WI38 (cell line): ENCODE measurements at regions not wholly inside any gene's neighbourhood (a gene's known extent, or its start where the extent isn't known, plus 50 kb on each side); places are given as distances from the start of the nearest gene placed in this dataset.

Source experiments
- H3K4me3 ChIP-seq: 2 replicates; pipeline ENCODE4 v1.5.1; 2011; ENCODE audit warnings: low read depth, mild to moderate bottlenecking, control low read depth, low read length
- CTCF ChIP-seq: IDR thresholded peaks from 2 replicates; pipeline ENCODE4 v1.5.1; 2012; ENCODE audit warnings: low read depth, mild to moderate bottlenecking, control low read depth, low read length

GRCh38 chr10:28075424-28075823 is 76.5 kb upstream of the ODAD2 start:
- no peak overlapping the region for H3K4me3 ChIP-seq
- no peak for TF ChIP-seq CTCF

- no peak overlapping the region for H3K4me3 ChIP-seq
- no peak for TF ChIP-seq CTCF
These were observed 73.7 kb upstream of the ODAD2 start for GRCh38 chr10:28072573-28072972.

GRCh38 chr10:28060031-28060607 is 61.2 kb upstream of the ODAD2 start:
- TF ChIP-seq CTCF = no peak
- no peak overlapping the region for H3K4me3 ChIP-seq

- H3K4me3 ChIP-seq = no peak overlapping the region
- TF ChIP-seq CTCF = no peak
These were observed 59.9 kb upstream of the ODAD2 start for GRCh38 chr10:28058746-28059145.

- TF ChIP-seq CTCF = no peak
- H3K4me3 ChIP-seq = no peak overlapping the region
These were observed 55.5 kb upstream of the ODAD2 start for GRCh38 chr10:28054228-28054860.

GRCh38 chr10:28049286-28049685 is 50.4 kb upstream of the ODAD2 start:
- H3K4me3 ChIP-seq = no peak overlapping the region
- TF ChIP-seq CTCF = no peak
